ENCODE measurements at regions not wholly inside any gene's neighbourhood (a gene's known extent, or its start where the extent isn't known, plus 50 kb on each side); places are given as distances from the start of the nearest gene placed in this dataset.

DNA sequence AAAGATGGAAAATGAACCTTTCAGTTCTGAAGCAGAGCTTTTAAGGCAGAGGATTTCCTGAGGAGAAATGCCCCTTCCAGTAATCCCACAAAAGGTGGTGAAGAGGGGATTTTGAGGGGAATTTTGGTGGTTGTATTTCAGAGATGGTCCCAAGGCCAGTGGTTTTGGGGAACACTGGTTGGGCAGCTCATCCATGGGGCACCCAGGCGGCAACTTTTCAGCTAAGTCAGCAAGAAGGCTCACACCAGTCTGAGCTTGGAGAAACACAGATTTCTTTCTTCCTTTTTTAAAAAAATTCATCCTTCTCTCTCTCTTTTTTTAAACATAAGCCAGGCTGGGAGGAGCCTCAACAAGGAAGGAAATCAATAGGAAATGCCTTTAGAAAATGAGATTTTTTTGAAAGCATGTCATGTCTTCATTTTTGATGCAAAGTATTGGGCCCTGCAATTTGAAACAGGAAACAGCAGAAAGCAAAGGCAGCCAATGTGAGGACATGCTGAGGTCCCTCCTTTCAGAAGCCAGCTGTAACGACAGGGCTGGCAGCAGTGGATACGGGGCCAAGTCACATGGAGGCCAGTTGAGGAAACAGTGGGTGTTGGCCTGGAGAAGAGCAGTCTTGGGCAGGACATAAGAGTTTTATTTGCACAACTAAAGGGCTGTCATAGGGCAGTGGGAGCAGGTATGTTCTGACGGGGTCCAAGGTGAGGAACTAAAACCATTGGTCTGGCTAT is 155.3 kb upstream of the KLF4 start:
- no peaks in the 10 kb centered on the region for H3K27me3 ChIP-seq (ENCODE audit: control insufficient read depth, insufficient read depth, low read length, poor library complexity, severe bottlenecking)
- no peaks in the 10 kb centered on the region for H3K36me3 ChIP-seq (ENCODE audit: control insufficient read depth, insufficient read depth, low read length)
- no peak overlapping the region for H3K4me3 ChIP-seq (ENCODE audit: insufficient read depth, low read depth, low read length)
- no peaks in the 10 kb centered on the region for H3K4me1 ChIP-seq (ENCODE audit: control insufficient read depth, insufficient read depth, low read length)
- H3K9me3 ChIP-seq (ENCODE audit: control insufficient read depth, low read length): no peaks in the 10 kb centered on the region
- WGBS, 2 experiments: 82 to 83% methylated on average over 4 of the region's 4 CpGs
- no peak overlapping the region for H3K27ac ChIP-seq (ENCODE audit: insufficient read depth, low read depth, low read length, poor library complexity, severe bottlenecking)

DNA sequence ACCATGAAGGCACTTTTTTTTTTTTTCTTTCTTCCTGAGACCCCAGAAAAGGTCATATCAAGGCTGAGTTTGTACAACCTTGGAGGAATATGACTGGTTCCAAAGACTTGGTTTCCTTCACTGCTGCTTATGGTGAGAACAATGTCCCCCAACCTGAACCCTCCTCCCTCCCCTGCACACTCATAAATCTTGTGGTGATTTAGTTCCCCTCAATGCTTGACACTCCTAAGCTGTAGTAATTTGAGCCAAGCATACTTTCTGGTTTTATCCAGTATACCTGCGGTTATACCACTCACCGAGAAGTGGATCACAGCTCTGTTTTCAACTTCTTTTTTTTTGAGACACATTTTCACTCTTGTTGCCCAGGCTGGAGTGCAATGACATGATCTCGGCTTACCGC is 149.9 kb upstream of the KLF4 start:
- Histone ChIP-seq H3K27me3 (ENCODE audit: control insufficient read depth, insufficient read depth, low read length, poor library complexity, severe bottlenecking) (peaks cover 33% of the 10 kb centered on the region), H3K4me1 (ENCODE audit: control insufficient read depth, insufficient read depth, low read length) (peaks cover 7% of the 10 kb centered on the region)

DNA sequence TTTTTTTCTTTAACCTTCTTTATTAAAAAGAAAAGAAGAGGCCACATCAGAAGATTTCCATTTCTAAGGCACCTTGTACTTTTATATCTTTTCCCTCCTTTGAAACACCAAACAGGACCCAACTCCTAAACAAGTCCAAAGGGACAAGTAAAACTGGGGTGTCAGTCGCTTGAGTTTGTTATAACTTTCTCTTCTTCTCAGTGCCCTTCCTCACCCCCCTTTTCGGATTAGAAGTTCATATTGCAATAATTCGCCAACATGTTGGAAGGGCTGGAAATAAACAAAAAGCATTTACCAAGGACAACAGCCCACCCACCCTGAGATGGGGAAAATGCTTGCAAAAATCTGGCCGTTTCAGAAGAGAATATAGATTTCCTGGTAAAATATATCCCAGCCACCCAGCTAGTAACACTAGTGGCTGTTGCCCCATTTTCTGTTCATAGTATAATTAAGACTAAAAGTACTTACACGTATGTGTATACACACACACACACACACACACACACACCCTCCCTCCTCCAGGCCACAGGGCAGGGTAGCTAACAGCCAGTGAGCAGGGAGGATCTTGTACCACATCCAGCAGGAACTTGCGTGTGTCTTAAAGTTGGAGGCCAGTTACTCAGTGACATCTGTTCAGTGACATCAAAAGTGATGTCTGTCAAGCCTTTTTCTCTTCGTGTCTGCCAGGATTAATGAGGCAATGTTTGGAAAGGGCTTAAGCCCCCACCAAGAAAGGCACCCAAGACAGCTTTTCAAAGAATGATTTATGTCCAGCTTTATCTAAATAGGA is 149.1 kb upstream of the KLF4 start:
- Histone ChIP-seq H3K4me3 (ENCODE audit: insufficient read depth, low read depth, low read length) (no peak overlapping the region), H3K36me3 (ENCODE audit: control insufficient read depth, insufficient read depth, low read length) (no peaks in the 10 kb centered on the region), H3K27ac (ENCODE audit: insufficient read depth, low read depth, low read length, poor library complexity, severe bottlenecking) (no peak overlapping the region), H3K27me3 (ENCODE audit: control insufficient read depth, insufficient read depth, low read length, poor library complexity, severe bottlenecking) (peaks cover 33% of the 10 kb centered on the region), H3K4me1 (ENCODE audit: control insufficient read depth, insufficient read depth, low read length) (peaks cover 7% of the 10 kb centered on the region), H3K9me3 (ENCODE audit: control insufficient read depth, low read length) (no peaks in the 10 kb centered on the region)
- 69 to 76% methylated on average over 6 to 7 of the region's 7 CpGs for WGBS, 2 experiments

More for the DNA sequence above, 149.9 kb upstream of the KLF4 start:
- no peak overlapping the region for H3K4me3 ChIP-seq (ENCODE audit: insufficient read depth, low read depth, low read length)
- H3K9me3 ChIP-seq (ENCODE audit: control insufficient read depth, low read length): no peaks in the 10 kb centered on the region
- no peaks in the 10 kb centered on the region for H3K36me3 ChIP-seq (ENCODE audit: control insufficient read depth, insufficient read depth, low read length)
- H3K27ac ChIP-seq (ENCODE audit: insufficient read depth, low read depth, low read length, poor library complexity, severe bottlenecking): no peak overlapping the region
- WGBS, 2 experiments: 91 to 93% methylated on average over 4 of the region's 4 CpGs

DNA sequence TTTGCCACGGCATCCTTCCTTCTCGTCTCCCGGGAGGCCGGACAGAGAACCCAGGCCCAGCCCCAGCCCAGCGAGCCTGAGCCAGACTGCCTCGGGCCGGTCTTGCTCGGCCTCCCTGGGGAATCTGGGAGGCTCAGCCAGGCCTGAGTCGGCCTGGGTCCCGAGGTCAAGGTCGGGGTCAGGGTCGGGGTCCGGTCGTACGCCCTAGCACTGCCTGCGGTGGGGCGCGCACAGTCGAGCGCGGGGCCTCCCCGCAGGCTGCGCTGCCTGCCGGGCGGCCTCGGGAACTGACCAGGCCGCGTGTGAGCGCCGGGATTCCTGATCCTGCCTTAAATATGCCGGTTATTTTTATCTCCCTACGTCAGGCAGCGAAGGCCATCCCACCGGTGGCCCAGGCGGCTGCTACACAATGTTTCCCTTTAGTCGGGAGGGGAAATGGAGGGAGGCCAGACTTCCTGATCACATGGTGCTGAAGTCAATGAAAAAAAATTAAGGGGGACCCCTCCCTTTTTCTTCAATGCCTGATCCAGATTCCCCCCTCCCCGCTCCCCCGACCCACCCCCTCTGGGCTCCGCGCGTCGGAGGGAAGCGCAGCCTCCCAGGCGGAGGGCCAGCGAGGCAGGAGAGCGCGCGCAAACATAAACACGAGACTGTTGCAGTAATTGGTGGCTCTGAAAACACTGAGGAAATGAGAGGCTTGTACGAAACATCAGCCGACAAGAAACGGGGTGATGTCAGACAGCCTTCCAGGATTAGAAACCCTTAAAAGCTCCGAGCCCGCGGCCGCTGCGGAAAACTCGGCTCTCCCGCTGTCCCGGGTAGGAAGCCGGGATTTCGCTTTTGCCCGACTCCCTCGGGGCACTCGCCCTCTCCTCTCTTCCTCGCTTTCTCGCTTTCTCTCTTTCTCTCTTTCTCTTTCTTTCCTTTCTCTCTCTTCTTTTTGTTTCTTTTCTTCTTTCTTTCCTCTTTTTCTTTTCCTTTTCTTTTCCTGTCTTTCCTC is 148.2 kb upstream of the KLF4 start:
- Histone ChIP-seq H3K36me3 (ENCODE audit: control insufficient read depth, insufficient read depth, low read length) (no peaks in the 10 kb centered on the region), H3K4me3 (ENCODE audit: insufficient read depth, low read depth, low read length) (peak overlapping the region; percentile 33), H3K4me1 (ENCODE audit: control insufficient read depth, insufficient read depth, low read length) (peaks cover 7% of the 10 kb centered on the region), H3K9me3 (ENCODE audit: control insufficient read depth, low read length) (no peaks in the 10 kb centered on the region), H3K27me3 (ENCODE audit: control insufficient read depth, insufficient read depth, low read length, poor library complexity, severe bottlenecking) (peaks cover 33% of the 10 kb centered on the region), H3K27ac (ENCODE audit: insufficient read depth, low read depth, low read length, poor library complexity, severe bottlenecking) (no peak overlapping the region)
- WGBS, 2 experiments: 10 to 11% methylated on average over 67 of the region's 67 CpGs

DNA sequence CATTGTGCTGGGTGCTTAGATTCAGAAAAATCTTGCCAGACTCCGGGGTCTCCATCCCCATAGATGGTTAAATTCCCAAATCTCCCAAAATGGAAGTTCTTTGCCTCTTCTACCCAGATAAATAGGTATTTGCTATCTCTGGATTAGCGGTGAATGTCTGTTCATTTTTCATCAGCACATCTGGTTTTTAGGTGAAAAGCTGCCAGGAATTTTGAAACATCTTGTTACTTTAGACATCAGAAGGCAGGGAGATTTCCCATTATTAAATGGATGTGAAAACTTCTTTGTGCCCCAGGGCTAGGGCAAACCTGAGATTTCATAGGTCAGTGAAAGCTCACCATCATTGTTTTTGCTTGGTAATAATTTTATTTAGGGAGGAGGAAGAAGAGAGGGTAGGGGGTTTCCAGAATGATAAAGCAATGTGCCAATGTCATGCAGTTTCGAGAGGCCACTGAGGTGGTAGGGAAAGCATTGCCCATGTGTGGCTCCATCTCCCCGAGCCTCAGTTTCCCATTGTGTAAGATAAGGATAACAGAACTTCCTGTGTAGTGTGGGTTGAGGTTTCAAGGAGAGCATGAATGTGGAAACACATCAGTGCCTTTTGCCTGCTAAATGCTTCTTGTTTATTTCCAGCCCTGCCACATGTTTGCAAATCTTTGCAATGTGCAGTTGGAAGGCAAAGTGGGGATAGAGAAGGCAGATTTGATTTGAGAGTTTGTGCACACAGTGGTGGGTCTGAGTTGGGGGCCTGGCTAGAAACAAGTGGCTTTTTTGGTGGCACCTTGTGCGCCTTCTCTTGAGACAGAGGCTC is 147.2 kb upstream of the KLF4 start:
- WGBS, 2 experiments: 87 to 94% methylated on average over 5 of the region's 5 CpGs
- Histone ChIP-seq H3K9me3 (ENCODE audit: control insufficient read depth, low read length) (no peaks in the 10 kb centered on the region), H3K27ac (ENCODE audit: insufficient read depth, low read depth, low read length, poor library complexity, severe bottlenecking) (no peak overlapping the region), H3K4me1 (ENCODE audit: control insufficient read depth, insufficient read depth, low read length) (peaks cover 7% of the 10 kb centered on the region), H3K27me3 (ENCODE audit: control insufficient read depth, insufficient read depth, low read length, poor library complexity, severe bottlenecking) (peaks cover 33% of the 10 kb centered on the region), H3K36me3 (ENCODE audit: control insufficient read depth, insufficient read depth, low read length) (no peaks in the 10 kb centered on the region), H3K4me3 (ENCODE audit: insufficient read depth, low read depth, low read length) (peak overlapping the region; percentile 33)

DNA sequence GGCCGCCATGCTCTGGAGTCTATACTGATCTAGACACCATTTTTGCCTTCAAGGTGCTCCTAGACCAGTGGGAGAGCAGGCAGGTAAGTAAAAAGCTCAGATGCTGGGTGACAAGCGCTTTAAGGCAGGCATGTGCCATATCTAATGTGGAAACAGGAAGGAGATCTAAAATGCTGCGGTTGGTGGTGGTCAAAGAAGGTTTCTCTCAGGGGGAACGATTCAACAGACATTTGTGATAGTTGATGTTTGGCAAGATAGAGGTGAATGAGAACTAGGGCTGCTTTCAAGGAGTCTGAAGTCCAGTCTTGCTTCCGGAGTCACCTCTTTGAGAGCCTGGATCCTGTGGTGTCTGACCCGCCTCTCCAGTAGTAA is 146.2 kb upstream of the KLF4 start:
- WGBS, 2 experiments: 89 to 93% methylated on average over 6 of the region's 6 CpGs
- Histone ChIP-seq H3K36me3 (ENCODE audit: control insufficient read depth, insufficient read depth, low read length) (no peaks in the 10 kb centered on the region), H3K27ac (ENCODE audit: insufficient read depth, low read depth, low read length, poor library complexity, severe bottlenecking) (no peak overlapping the region), H3K9me3 (ENCODE audit: control insufficient read depth, low read length) (no peaks in the 10 kb centered on the region), H3K4me3 (ENCODE audit: insufficient read depth, low read depth, low read length) (no peak overlapping the region), H3K4me1 (ENCODE audit: control insufficient read depth, insufficient read depth, low read length) (peaks cover 7% of the 10 kb centered on the region), H3K27me3 (ENCODE audit: control insufficient read depth, insufficient read depth, low read length, poor library complexity, severe bottlenecking) (peaks cover 33% of the 10 kb centered on the region)

DNA sequence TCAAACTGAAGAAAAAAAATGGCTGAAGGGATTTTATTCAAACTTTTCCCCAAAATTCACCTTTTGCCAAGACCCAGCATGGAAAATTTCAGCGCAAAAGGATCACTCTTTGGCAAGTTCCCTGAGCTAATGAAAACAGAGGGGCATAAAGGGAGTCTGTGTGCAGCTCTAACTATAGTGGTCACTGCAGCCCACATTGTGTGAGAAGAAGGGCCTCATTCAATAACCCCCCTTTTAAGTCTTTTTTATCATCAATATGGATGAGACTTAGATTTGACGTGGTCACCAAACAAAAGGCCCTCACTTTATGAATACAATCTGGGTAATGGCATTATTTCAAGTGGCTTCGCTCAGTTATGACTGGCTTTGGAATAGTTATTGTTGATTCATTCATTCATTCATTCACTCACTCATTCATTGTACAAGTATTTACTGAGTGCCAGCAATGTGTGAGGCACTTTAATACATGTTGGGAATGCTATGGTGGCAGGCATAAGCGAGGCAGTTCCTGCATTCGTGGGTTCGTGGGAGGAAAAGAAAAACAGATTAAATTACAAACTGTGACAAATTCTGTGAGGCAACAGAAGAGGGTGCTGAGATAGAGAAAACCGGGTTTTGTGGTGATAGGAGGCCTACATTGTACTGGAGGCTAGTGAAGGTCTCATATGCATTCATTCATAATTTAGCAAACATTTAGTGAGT is 145.7 kb upstream of the KLF4 start:
- Histone ChIP-seq H3K36me3 (ENCODE audit: control insufficient read depth, insufficient read depth, low read length) (no peaks in the 10 kb centered on the region), H3K4me3 (ENCODE audit: insufficient read depth, low read depth, low read length) (no peak overlapping the region), H3K27me3 (ENCODE audit: control insufficient read depth, insufficient read depth, low read length, poor library complexity, severe bottlenecking) (peaks cover 33% of the 10 kb centered on the region), H3K9me3 (ENCODE audit: control insufficient read depth, low read length) (no peaks in the 10 kb centered on the region), H3K27ac (ENCODE audit: insufficient read depth, low read depth, low read length, poor library complexity, severe bottlenecking) (no peak overlapping the region), H3K4me1 (ENCODE audit: control insufficient read depth, insufficient read depth, low read length) (peaks cover 7% of the 10 kb centered on the region)
- 86 to 89% methylated on average over 6 to 7 of the region's 7 CpGs for WGBS, 2 experiments

DNA sequence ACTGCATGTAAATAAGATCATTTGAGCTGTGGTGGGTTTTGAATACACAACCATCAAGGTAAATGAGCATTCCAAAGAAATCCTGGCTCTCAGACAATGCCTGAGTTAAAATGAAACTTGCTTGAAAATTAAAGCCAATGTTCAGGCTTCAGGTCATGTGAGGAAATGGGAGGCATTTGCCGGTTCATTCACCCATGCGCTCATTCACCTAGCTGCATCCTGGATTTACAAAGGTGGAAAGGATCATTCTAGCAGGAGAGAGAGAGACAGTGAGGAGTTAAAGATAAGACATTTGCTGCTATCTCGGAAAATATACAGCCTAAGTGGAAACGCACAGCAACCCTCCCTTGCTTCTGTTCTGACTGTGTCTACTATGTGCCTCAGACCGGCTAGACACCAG is 143.8 kb upstream of the KLF4 start:
- Histone ChIP-seq H3K27ac (ENCODE audit: insufficient read depth, low read depth, low read length, poor library complexity, severe bottlenecking) (no peak overlapping the region), H3K36me3 (ENCODE audit: control insufficient read depth, insufficient read depth, low read length) (no peaks in the 10 kb centered on the region), H3K4me1 (ENCODE audit: control insufficient read depth, insufficient read depth, low read length) (peaks cover under 1% of the 10 kb centered on the region), H3K4me3 (ENCODE audit: insufficient read depth, low read depth, low read length) (no peak overlapping the region), H3K9me3 (ENCODE audit: control insufficient read depth, low read length) (no peaks in the 10 kb centered on the region), H3K27me3 (ENCODE audit: control insufficient read depth, insufficient read depth, low read length, poor library complexity, severe bottlenecking) (peaks cover 25% of the 10 kb centered on the region)
- 87 to 91% methylated on average over 5 of the region's 5 CpGs for WGBS, 2 experiments

DNA sequence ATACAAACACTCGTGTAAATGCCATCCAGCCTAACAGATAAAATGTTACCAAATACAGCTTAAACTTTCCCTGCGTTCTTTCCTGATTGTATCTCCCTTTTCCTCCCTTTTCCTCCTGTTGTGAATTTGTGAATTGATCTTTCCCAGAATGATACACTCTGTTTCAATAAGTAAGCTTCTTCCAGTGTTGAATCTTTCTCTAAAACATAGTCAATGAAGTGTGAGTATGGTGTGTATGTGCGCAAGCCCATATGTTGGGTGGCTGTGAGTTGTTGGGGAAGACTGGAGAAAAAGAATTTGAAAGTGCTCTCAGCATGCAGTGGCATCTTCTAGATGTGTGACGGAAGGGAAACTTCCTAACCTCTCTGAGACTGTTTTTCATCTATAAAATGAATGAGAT is 143.1 kb upstream of the KLF4 start:
- no peaks in the 10 kb centered on the region for H3K9me3 ChIP-seq (ENCODE audit: control insufficient read depth, low read length)
- H3K27me3 ChIP-seq (ENCODE audit: control insufficient read depth, insufficient read depth, low read length, poor library complexity, severe bottlenecking): peaks cover 21% of the 10 kb centered on the region
- no peak overlapping the region for H3K4me3 ChIP-seq (ENCODE audit: insufficient read depth, low read depth, low read length)
- no peaks in the 10 kb centered on the region for H3K4me1 ChIP-seq (ENCODE audit: control insufficient read depth, insufficient read depth, low read length)
- H3K36me3 ChIP-seq (ENCODE audit: control insufficient read depth, insufficient read depth, low read length): no peaks in the 10 kb centered on the region
- H3K27ac ChIP-seq (ENCODE audit: insufficient read depth, low read depth, low read length, poor library complexity, severe bottlenecking): no peak overlapping the region
- 76 to 93% methylated on average over 4 of the region's 4 CpGs for WGBS, 2 experiments
